Loucy (cell line): ENCODE measurements at regions not wholly inside any gene's neighbourhood (a gene's known extent, or its start where the extent isn't known, plus 50 kb on each side); places are given as distances from the start of the nearest gene placed in this dataset.

ENCODE experiments used
- EZH2phosphoT487 ChIP-seq: fragments of 200-600 bp; IDR thresholded peaks from 2 replicates; pipeline ENCODE4 v1.6.1; 2018; ENCODE audit warnings: antibody characterized with exemption, mild to moderate bottlenecking, moderate library complexity, borderline replicate concordance
- TF ChIP-seq, protein P1 (sequence below): fragments of 200-600 bp; sonication (generic); conservative IDR thresholded peaks from 2 replicates; pipeline ENCODE4 v1.5.1; 2014; ENCODE audit warnings: mild to moderate bottlenecking, antibody characterized with exemption, low read length

DNA sequence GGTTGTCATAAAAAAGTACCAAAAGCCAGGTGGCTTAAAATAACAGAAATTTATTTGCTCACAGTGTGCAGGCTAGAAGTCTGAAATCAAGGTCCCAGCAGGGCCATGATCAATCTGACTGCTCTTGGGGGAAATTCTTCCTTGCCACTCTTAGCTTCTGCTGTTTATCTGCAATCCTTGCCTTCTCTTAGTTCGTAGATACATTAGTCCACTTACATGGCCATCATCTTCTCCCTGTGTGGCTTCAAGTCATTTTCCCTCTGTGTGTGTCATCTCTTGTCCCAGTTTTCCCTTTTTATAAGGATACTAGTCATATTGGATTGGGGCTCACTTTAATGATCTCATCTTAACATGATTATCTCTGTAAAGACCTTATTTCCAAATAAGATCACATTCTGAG, 124.0 kb upstream of the NCAM2 start:
- TF ChIP-seq, protein P1, sequence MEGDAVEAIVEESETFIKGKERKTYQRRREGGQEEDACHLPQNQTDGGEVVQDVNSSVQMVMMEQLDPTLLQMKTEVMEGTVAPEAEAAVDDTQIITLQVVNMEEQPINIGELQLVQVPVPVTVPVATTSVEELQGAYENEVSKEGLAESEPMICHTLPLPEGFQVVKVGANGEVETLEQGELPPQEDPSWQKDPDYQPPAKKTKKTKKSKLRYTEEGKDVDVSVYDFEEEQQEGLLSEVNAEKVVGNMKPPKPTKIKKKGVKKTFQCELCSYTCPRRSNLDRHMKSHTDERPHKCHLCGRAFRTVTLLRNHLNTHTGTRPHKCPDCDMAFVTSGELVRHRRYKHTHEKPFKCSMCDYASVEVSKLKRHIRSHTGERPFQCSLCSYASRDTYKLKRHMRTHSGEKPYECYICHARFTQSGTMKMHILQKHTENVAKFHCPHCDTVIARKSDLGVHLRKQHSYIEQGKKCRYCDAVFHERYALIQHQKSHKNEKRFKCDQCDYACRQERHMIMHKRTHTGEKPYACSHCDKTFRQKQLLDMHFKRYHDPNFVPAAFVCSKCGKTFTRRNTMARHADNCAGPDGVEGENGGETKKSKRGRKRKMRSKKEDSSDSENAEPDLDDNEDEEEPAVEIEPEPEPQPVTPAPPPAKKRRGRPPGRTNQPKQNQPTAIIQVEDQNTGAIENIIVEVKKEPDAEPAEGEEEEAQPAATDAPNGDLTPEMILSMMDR: no peak
- TF ChIP-seq EZH2phosphoT487: no peak
